ENCODE measurements at regions not wholly inside any gene's neighbourhood (a gene's known extent, or its start where the extent isn't known, plus 50 kb on each side); places are given as distances from the start of the nearest gene placed in this dataset.

DNA sequence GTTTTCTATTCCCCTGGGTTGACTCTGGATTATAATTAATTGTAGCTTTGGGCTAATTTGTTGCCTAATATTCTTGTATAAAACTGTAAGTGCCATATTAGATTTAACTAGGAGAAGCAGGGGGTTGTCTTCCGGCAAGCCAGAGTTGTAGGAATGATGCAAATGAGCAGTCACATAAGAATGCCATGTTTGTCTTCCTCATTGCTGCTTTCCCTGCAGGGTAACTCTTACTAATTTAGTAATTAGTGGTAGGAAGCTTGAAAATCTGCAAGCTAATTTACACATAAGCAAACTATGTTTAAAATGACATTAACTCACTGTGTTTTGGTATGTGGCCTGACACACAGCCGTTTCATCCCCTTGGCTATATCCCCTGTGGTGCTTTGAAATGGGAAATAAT lies 527.8 kb downstream of the KCTD16 start:
- no peaks in the 10 kb centered on the region for H3K36me3 ChIP-seq (replicated peaks)
- DNase-seq: peak; percentile 2
- TF ChIP-seq, protein P1, sequence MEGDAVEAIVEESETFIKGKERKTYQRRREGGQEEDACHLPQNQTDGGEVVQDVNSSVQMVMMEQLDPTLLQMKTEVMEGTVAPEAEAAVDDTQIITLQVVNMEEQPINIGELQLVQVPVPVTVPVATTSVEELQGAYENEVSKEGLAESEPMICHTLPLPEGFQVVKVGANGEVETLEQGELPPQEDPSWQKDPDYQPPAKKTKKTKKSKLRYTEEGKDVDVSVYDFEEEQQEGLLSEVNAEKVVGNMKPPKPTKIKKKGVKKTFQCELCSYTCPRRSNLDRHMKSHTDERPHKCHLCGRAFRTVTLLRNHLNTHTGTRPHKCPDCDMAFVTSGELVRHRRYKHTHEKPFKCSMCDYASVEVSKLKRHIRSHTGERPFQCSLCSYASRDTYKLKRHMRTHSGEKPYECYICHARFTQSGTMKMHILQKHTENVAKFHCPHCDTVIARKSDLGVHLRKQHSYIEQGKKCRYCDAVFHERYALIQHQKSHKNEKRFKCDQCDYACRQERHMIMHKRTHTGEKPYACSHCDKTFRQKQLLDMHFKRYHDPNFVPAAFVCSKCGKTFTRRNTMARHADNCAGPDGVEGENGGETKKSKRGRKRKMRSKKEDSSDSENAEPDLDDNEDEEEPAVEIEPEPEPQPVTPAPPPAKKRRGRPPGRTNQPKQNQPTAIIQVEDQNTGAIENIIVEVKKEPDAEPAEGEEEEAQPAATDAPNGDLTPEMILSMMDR (IDR thresholded peaks at IDR 0.05; ENCODE audit: low read depth, low read length, missing control alignments): no peak
- in situ Hi-C loops (cut with HindIII; ENCODE audit: low pct_ligation_motif_present, low sequenced_read_pairs): no loop called here
- no peak overlapping the region for H3K4me3 ChIP-seq (ENCODE audit: low read depth, low read length)
- peak overlapping the region; percentile 53 for H3K27ac ChIP-seq
- no peaks in the 10 kb centered on the region for H3K27me3 ChIP-seq (replicated peaks)

DNA sequence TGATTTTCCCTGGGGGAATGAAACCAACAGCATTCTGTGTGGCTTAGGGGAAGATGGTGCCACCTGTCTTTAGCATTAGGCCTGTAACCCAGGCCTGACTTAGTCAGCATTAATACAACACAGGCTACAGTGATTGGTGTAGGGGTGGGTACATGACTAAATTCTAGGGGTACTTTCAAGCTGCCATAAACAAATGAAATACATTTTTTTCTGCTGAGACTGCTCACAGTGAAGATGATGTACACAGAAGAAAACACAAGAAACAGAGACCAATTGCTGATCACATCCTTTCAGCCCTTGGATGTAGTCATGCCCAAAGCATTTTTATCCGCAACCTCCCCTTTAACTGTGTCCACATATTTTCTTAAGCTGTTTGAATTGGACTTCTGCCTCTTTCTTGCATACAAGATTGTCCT lies 527.2 kb downstream of the KCTD16 start:
- in situ Hi-C loops (cut with HindIII; ENCODE audit: low pct_ligation_motif_present, low sequenced_read_pairs): no loop called here
- no peaks in the 10 kb centered on the region for H3K36me3 ChIP-seq (replicated peaks)
- no peak overlapping the region for H3K27ac ChIP-seq
- H3K27me3 ChIP-seq (replicated peaks): no peaks in the 10 kb centered on the region
- peak; percentile 91 for DNase-seq
- TF ChIP-seq, protein P1 (IDR thresholded peaks at IDR 0.05; ENCODE audit: low read depth, low read length, missing control alignments): peak; percentile 56
- no peak overlapping the region for H3K4me3 ChIP-seq (ENCODE audit: low read depth, low read length)

DNA sequence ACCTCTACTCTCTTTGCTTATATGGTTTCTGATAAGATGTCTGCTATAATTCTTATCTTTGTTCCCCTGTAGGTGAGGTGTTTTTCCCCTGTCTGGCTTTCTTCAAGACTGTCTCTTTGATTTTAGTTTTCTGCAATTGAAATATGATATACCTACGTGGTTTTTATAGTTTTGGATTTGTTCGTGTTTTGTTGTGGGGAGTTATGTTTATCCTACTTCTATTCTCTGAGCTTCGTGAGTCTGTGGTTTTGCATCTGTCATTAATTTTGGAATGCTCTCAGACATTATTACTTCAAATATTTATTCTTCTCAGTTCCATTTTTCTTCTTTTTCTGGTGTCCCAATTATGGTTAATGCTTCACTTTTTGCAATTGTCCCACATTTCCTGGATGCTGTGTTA lies 521.3 kb downstream of the KCTD16 start:
- TF ChIP-seq, protein P1 (IDR thresholded peaks at IDR 0.05; ENCODE audit: low read depth, low read length, missing control alignments): no peak
- DNase-seq: no peak

DNA sequence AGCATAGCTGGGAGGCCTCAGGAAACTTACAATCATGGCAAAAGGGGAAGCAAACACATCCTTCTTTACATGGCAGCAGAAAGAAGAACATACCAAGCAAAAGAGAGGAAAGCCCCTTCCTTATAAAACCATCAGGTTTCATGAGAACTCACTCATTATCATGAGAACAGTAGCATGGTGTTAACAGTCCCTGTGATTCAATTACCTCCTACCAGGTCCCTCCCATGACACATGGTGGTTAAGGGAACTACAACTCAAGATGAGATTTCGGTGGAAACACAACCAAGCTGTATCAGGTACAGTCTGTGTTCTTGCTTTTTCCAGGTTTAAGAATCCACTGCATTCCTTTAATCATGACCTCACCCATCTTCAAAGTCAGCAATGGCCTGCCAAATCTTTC lies 514.2 kb downstream of the KCTD16 start:
- TF ChIP-seq, protein P1 (IDR thresholded peaks at IDR 0.05; ENCODE audit: low read depth, low read length, missing control alignments): no peak
- Histone ChIP-seq H3K27me3 (replicated peaks) (no peaks in the 10 kb centered on the region), H3K4me3 (ENCODE audit: low read depth, low read length) (no peak overlapping the region), H3K36me3 (replicated peaks) (no peaks in the 10 kb centered on the region), H3K27ac (no peak overlapping the region)
- in situ Hi-C loops (cut with HindIII; ENCODE audit: low pct_ligation_motif_present, low sequenced_read_pairs): no loop called here
- no peak for DNase-seq

More for the DNA sequence above, 521.3 kb downstream of the KCTD16 start:
- Histone ChIP-seq H3K4me3 (ENCODE audit: low read depth, low read length) (no peak overlapping the region), H3K27ac (no peak overlapping the region), H3K36me3 (replicated peaks) (no peaks in the 10 kb centered on the region), H3K27me3 (replicated peaks) (no peaks in the 10 kb centered on the region)
- in situ Hi-C loops (cut with HindIII; ENCODE audit: low pct_ligation_motif_present, low sequenced_read_pairs): no loop called here

DNA sequence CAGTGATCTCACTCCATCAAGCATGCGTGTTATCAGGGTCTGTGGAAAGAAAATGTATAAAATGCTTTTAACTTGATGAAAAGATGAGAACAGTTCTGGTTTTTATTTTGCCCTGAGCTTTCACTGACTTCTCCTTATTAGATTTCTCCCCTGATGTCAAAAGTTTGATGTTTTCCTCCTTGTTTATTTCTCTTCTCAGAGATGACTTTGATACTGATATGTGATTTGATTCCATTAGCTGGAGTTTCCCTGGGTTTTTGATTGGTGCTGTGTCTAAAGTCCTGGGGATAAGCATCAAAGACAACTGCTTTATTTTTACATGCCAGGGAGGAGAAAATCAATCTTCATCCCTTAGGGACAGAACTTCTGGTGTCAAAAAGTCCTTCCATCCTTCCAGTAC lies 510.0 kb downstream of the KCTD16 start:
- no peak overlapping the region for H3K27ac ChIP-seq
- TF ChIP-seq, protein P1 (IDR thresholded peaks at IDR 0.05; ENCODE audit: low read depth, low read length, missing control alignments): no peak
- H3K27me3 ChIP-seq (replicated peaks): no peaks in the 10 kb centered on the region
- in situ Hi-C loops (cut with HindIII; ENCODE audit: low pct_ligation_motif_present, low sequenced_read_pairs): no loop called here
- H3K4me3 ChIP-seq (ENCODE audit: low read depth, low read length): no peak overlapping the region
- DNase-seq: no peak
- H3K36me3 ChIP-seq (replicated peaks): no peaks in the 10 kb centered on the region

DNA sequence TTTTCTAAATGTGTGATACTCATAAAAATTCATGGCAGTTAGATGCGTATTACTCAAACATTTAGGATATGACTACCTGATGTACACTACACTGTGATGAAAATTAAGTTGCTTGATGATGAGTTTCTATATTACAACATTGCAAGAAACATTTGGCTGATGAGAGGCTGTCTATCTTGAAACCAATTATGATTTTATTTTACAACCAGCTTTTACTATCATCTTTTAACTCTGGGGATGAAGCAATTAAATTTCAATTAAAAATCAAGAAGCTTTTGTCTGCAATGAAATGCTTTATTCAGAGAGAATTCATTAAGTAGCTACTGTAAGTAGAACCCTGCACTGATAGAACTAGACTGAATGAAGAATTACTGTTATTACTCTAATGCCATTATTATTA lies 500.4 kb downstream of the KCTD16 start:
- DNase-seq: no peak
- Histone ChIP-seq H3K36me3 (replicated peaks) (no peaks in the 10 kb centered on the region), H3K4me3 (ENCODE audit: low read depth, low read length) (no peak overlapping the region), H3K27me3 (replicated peaks) (no peaks in the 10 kb centered on the region), H3K27ac (no peak overlapping the region)
- in situ Hi-C loops (cut with HindIII; ENCODE audit: low pct_ligation_motif_present, low sequenced_read_pairs): no loop called here
- TF ChIP-seq, protein P1 (IDR thresholded peaks at IDR 0.05; ENCODE audit: low read depth, low read length, missing control alignments): no peak
